HG03457 (cell line): ENCODE measurements at regions not wholly inside any gene's neighbourhood (a gene's known extent, or its start where the extent isn't known, plus 50 kb on each side); places are given as distances from the start of the nearest gene placed in this dataset.
"Not testable (repeated sequence)": the region's sequence is repeated elsewhere in the genome, so short reads cannot be mapped to it uniquely, and the experiment has no call there.

Source experiments
- ATAC-seq: cut with Tn5 transposase; IDR thresholded peaks from one replicate; pipeline ENCODE4 v1.9.1; 2021; ENCODE audit warnings: moderate number of reproducible peaks; ENCODE audit not compliant: unreplicated experiment

DNA sequence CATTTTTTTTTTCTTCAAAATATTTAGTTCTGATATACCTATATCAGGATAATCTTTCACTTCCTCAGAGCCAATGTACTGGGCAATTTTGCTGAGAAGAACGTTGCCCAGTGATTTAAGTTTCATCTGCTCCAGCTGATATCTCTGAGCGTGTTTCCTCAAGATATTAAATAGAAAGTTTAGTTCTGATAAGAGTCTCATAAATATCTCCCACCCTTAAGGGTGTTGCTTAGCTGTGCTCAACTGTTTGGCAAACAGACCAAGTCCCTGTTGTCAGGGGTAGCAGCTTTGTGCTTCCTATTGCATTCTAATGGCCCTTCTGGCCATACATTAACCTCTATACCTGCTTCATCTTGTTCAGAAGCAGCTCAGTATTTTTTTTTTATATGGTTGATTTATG is 84.7 kb upstream of the GPR141 start:
- no peak for ATAC-seq

DNA sequence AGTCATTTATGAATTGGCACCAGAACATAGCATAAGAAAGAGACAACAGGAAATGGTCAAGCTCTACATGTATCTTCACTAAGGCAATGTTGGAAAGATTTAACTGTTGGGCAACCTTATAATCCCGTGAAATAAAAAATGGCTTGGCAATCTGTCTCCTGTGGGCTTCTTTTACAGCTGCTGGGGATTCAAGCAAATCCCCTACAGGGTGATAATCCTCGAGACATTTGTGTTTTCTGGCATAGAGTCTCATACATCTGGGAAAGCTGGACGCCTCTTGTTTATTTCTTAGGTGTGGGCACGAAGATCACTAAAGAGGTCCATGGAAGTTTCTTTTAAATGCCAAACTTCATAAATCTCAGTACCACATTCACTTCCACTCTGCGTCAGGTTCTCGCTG is 82.2 kb upstream of the GPR141 start:
- ATAC-seq, result no peak

DNA sequence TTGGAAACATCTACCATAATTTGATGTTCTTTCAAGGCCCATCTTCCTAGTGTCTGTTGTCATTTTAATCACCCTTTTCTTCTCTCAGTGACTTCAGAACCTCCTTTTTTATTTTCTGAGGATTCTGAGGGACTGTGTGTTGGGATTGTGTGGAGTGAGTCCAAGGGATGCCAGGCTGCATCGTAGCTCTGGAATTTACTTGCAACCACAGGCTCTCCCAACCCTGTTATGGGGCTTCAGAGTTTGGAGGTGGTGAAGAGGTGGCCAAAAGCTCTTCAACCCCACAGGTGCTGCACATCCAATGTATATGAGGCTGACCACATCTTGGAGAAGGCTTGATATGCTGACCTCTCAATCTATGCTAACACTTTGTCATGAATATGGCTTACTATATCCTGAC is 79.5 kb upstream of the GPR141 start:
- no peak for ATAC-seq

DNA sequence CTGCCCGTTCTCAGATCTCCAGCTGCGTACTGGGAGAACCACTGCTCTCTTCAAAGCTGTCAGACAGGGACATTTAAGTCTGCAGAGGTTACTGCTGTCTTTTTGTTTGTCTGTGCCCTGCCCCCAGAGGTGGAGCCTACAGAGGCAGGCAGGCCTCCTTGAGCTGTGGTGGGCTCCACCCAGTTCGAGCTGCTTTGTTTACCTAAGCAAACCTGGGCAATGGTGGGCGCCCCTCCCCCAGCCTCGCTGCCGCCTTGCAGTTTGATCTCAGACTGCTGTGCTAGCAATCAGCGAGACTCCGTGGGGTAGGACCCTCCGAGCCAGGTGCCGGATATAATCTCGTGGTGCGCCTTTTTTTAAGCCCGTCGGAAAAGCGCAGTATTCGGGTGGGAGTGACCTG is 66.2 kb upstream of the GPR141 start:
- ATAC-seq, result not testable (repeated sequence)

DNA sequence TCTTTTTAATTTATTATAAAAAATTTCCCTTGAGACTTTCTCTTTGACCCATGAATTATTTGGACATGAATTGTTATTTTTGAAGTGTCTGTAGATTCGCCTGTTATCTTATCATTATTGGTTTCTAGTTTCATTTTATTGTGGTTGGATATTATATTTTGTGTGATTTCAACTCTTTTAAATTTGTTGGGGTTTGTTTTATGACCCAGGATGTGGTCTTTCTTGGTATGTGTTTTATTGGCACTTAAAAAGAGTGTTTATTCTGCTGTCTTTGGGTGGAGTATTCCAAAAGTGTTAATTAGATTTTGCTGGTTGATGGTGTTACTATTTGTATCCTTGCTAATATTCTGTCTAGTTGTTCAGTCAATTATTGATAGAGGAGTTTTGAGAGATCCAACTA is 50.5 kb upstream of the GPR141 start:
- no peak for ATAC-seq
